Stimulated activated CD8-positive, alpha-beta memory T cell treated with anti-CD3 and anti-CD28 coated beads, Interleukin-7, amount 100 ng/mL, for 48 hours (primary cell): ENCODE measurements at regions not wholly inside any gene's neighbourhood (a gene's known extent, or its start where the extent isn't known, plus 50 kb on each side); places are given as distances from the start of the nearest gene placed in this dataset.
"Not testable (repeated sequence)": the region's sequence is repeated elsewhere in the genome, so short reads cannot be mapped to it uniquely, and the experiment has no call there.

ENCODE experiments used
- DNase-seq, 2 donors: peaks; one replicate each; pipeline ENCODE4 v3.0.0-alpha.2; 2020; ENCODE audit warnings: low read depth in 1 of 2; ENCODE audit errors: extremely low read depth in 1 of 2

GRCh38 chr9:75531588-75531987 is 358.9 kb upstream of the PCSK5 start:
- no peak for DNase-seq

- DNase-seq, result no peak
Observed at GRCh38 chr9:75532233-75533050, 358.0 kb upstream of the PCSK5 start.

- DNase-seq, result no peak
Observed at GRCh38 chr9:75539523-75539922, 350.9 kb upstream of the PCSK5 start.

- no peak for DNase-seq
Observed at GRCh38 chr9:75540185-75540584, 350.3 kb upstream of the PCSK5 start.

GRCh38 chr9:75541734-75542133 is 348.7 kb upstream of the PCSK5 start:
- no peak for DNase-seq

- DNase-seq, result no peak
Observed at GRCh38 chr9:75544815-75545214, 345.7 kb upstream of the PCSK5 start.

GRCh38 chr9:75545287-75545686 is 345.2 kb upstream of the PCSK5 start:
- no peak for DNase-seq

- no peak for DNase-seq
Observed at GRCh38 chr9:75548871-75549270, 341.6 kb upstream of the PCSK5 start.

GRCh38 chr9:75551861-75552260 is 338.6 kb upstream of the PCSK5 start:
- DNase-seq, result no peak

GRCh38 chr9:75552941-75553340 is 337.5 kb upstream of the PCSK5 start:
- DNase-seq, result no peak

GRCh38 chr9:75566813-75567212 is 323.7 kb upstream of the PCSK5 start:
- DNase-seq, result not testable (repeated sequence)

GRCh38 chr9:75570538-75570937 is 319.9 kb upstream of the PCSK5 start:
- DNase-seq, result no peak

GRCh38 chr9:75574569-75574968 is 315.9 kb upstream of the PCSK5 start:
- no peak for DNase-seq

- DNase-seq, result no peak
Observed at GRCh38 chr9:75582870-75583269, 307.6 kb upstream of the PCSK5 start.

- no peak for DNase-seq
Observed at GRCh38 chr9:75588808-75589207, 301.7 kb upstream of the PCSK5 start.

- no peak for DNase-seq
Observed at GRCh38 chr9:75589497-75589896, 301.0 kb upstream of the PCSK5 start.

- no peak for DNase-seq
Observed at GRCh38 chr9:75591972-75592371, 298.5 kb upstream of the PCSK5 start.

GRCh38 chr9:75592586-75592985 is 297.9 kb upstream of the PCSK5 start:
- no peak for DNase-seq

GRCh38 chr9:75593920-75594319 is 296.6 kb upstream of the PCSK5 start:
- no peak for DNase-seq

- no peak for DNase-seq
Observed at GRCh38 chr9:75599126-75599525, 291.3 kb upstream of the PCSK5 start.

- DNase-seq, result no peak
Observed at GRCh38 chr9:75601280-75601679, 289.2 kb upstream of the PCSK5 start.

- no peak for DNase-seq
Observed at GRCh38 chr9:75602060-75602459, 288.4 kb upstream of the PCSK5 start.

- no peak for DNase-seq
Observed at GRCh38 chr9:75604661-75605060, 285.8 kb upstream of the PCSK5 start.
